ENCODE measurements at regions not wholly inside any gene's neighbourhood (a gene's known extent, or its start where the extent isn't known, plus 50 kb on each side); places are given as distances from the start of the nearest gene placed in this dataset.

GRCh38 chr20:29319725-29320124 is 1937.7 kb upstream of the DEFB115 start:
- TF ChIP-seq ZNF561 (tag by site-specific recombination; IDR thresholded peaks at IDR 0.05; ENCODE audit: borderline replicate concordance): no peak
- TF ChIP-seq ZNF274 (IDR thresholded peaks at IDR 0.05; ENCODE audit: low read length): no peak
- TF ChIP-seq ZNF274 (tag by site-specific recombination; IDR thresholded peaks at IDR 0.05; ENCODE audit: borderline replicate concordance): no peak
- no peak for TF ChIP-seq ZNF530 (tag by site-specific recombination; IDR thresholded peaks at IDR 0.05; ENCODE audit: low read depth)
- TF ChIP-seq, protein P1, sequence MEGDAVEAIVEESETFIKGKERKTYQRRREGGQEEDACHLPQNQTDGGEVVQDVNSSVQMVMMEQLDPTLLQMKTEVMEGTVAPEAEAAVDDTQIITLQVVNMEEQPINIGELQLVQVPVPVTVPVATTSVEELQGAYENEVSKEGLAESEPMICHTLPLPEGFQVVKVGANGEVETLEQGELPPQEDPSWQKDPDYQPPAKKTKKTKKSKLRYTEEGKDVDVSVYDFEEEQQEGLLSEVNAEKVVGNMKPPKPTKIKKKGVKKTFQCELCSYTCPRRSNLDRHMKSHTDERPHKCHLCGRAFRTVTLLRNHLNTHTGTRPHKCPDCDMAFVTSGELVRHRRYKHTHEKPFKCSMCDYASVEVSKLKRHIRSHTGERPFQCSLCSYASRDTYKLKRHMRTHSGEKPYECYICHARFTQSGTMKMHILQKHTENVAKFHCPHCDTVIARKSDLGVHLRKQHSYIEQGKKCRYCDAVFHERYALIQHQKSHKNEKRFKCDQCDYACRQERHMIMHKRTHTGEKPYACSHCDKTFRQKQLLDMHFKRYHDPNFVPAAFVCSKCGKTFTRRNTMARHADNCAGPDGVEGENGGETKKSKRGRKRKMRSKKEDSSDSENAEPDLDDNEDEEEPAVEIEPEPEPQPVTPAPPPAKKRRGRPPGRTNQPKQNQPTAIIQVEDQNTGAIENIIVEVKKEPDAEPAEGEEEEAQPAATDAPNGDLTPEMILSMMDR (tag by site-specific recombination; IDR thresholded peaks at IDR 0.05): no peak
- no peak for TF ChIP-seq ZNF585B (tag by site-specific recombination; IDR thresholded peaks at IDR 0.05)
- no peak for TF ChIP-seq ZNF660 (tag by site-specific recombination; IDR thresholded peaks at IDR 0.05)
- no peak for TF ChIP-seq ZNF777 (tag by site-specific recombination; IDR thresholded peaks at IDR 0.05; ENCODE audit: borderline replicate concordance)
- no peak for TF ChIP-seq ZNF248 (tag by site-specific recombination; IDR thresholded peaks at IDR 0.05)
- no peak for TF ChIP-seq ZFP3 (tag by site-specific recombination; IDR thresholded peaks at IDR 0.05; ENCODE audit: low read depth)
- no peak for TF ChIP-seq ZNF133 (tag by site-specific recombination; IDR thresholded peaks at IDR 0.05)
- no peak for TF ChIP-seq MYNN (tag by site-specific recombination; IDR thresholded peaks at IDR 0.05; ENCODE audit: borderline replicate concordance)
- no peak for TF ChIP-seq ZNF600 (tag by site-specific recombination; IDR thresholded peaks at IDR 0.05)
- no peak for TF ChIP-seq PATZ1 (tag by site-specific recombination; IDR thresholded peaks at IDR 0.05)
- no peak for TF ChIP-seq ZNF549 (tag by site-specific recombination; IDR thresholded peaks at IDR 0.05)
